Muscle of back (tissue), 3 donors: ENCODE measurements at regions not wholly inside any gene's neighbourhood (a gene's known extent, or its start where the extent isn't known, plus 50 kb on each side); places are given as distances from the start of the nearest gene placed in this dataset.

Experiments used
- DNase-seq, 3 donors: peaks; one replicate each; pipeline versions ENCODE4 v3.0.0 to v3.0.0-alpha.2; 2013

- peak in 1 of 3 donors; percentile 15 for DNase-seq
Measured at GRCh38 chr14:57943541-57943940, 77.6 kb upstream of the SLC35F4 start.

- no peak for DNase-seq
Measured at GRCh38 chr14:57943038-57943437, 77.1 kb upstream of the SLC35F4 start.

GRCh38 chr14:57939084-57939483 is 73.2 kb upstream of the SLC35F4 start:
- DNase-seq, result no peak

- no peak for DNase-seq
Measured at GRCh38 chr14:57938533-57938932, 72.6 kb upstream of the SLC35F4 start.

GRCh38 chr14:57937676-57938075 is 71.8 kb upstream of the SLC35F4 start:
- DNase-seq, result no peak

- DNase-seq, result no peak
Measured at GRCh38 chr14:57933349-57933748, 67.5 kb upstream of the SLC35F4 start.

GRCh38 chr14:57930241-57930975 is 64.5 kb upstream of the SLC35F4 start:
- no peak for DNase-seq

- no peak for DNase-seq
Measured at GRCh38 chr14:57928732-57929131, 62.8 kb upstream of the SLC35F4 start.

- no peak for DNase-seq
Measured at GRCh38 chr14:57921377-57921776, 55.5 kb upstream of the SLC35F4 start.

- DNase-seq, result no peak
Measured at GRCh38 chr14:57918791-57919190, 52.9 kb upstream of the SLC35F4 start.
